Right lobe of liver (tissue), 4 donors: ENCODE measurements at regions not wholly inside any gene's neighbourhood (a gene's known extent, or its start where the extent isn't known, plus 50 kb on each side); places are given as distances from the start of the nearest gene placed in this dataset.

Source experiments
- POLR2A ChIP-seq: fragments of 450-650 bp; IDR thresholded peaks from one replicate; pipeline ENCODE4 v1.6.1; 2017; ENCODE audit warnings: antibody characterized with exemption, mild to moderate bottlenecking
- TF ChIP-seq, protein P1 (sequence below), 4 donors: fragments of 200-600 bp in 3 of 4; fragments of 450-650 bp in 1 of 4; IDR thresholded peaks; one replicate each; pipeline versions ENCODE4 v1.5.1 to v1.8.0; 2016 to 2022; ENCODE audit warnings: antibody characterized with exemption in 4 of 4, mild to moderate bottlenecking in 2 of 4
- donor health status: DM: no; HTN: no; CAD: no.
- donor health status: DM: no; HTN: no; CAD: no.
- donor health status: DM: no; HTN: yes; CAD: no.

DNA sequence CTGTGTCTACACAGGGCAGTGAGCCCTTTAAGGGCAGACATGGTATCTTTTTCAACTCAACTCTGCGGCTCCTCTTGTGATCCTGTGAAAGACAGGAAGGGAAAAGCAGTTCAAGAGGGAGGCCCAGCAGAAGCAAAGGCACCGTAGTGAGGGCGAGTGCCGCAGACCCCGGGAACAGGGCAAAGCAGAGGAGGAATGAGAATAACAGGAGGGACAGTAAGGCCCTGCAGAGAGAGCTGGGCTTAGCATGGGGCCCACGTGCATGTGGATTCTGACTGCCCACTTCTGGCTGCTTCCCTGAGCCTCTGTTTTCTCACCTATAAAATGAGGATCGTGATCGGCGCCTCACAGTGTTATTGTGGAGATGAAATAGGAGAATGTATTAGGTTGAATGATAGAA, 409.3 kb downstream of the PTPRU start:
- TF ChIP-seq, protein P1, sequence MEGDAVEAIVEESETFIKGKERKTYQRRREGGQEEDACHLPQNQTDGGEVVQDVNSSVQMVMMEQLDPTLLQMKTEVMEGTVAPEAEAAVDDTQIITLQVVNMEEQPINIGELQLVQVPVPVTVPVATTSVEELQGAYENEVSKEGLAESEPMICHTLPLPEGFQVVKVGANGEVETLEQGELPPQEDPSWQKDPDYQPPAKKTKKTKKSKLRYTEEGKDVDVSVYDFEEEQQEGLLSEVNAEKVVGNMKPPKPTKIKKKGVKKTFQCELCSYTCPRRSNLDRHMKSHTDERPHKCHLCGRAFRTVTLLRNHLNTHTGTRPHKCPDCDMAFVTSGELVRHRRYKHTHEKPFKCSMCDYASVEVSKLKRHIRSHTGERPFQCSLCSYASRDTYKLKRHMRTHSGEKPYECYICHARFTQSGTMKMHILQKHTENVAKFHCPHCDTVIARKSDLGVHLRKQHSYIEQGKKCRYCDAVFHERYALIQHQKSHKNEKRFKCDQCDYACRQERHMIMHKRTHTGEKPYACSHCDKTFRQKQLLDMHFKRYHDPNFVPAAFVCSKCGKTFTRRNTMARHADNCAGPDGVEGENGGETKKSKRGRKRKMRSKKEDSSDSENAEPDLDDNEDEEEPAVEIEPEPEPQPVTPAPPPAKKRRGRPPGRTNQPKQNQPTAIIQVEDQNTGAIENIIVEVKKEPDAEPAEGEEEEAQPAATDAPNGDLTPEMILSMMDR (IDR thresholded peaks at IDR 0.05) = no peak
- TF ChIP-seq POLR2A = no peak
